ENCODE measurements at regions not wholly inside any gene's neighbourhood (a gene's known extent, or its start where the extent isn't known, plus 50 kb on each side); places are given as distances from the start of the nearest gene placed in this dataset.

DNA sequence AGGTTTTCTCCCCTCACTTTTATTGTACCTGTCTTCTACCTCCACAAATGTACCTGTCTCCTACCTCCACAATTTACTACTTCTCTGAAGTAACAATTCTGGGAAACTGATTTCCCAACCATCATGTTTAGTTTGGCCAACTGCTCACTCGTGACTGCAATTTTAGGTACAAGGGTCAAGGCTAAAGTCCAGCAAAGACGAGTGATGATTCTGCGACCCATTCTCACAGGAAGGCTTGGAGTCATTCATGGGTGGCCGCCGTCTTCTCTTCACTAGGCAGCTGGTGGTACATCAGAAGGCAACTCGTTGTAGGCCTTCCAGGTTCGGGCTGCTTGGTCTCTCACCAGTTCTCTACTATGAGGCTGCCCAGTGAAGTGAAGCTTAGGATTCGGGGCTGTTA, 483.8 kb upstream of the JARID2 start:
- TF ChIP-seq, protein P1, sequence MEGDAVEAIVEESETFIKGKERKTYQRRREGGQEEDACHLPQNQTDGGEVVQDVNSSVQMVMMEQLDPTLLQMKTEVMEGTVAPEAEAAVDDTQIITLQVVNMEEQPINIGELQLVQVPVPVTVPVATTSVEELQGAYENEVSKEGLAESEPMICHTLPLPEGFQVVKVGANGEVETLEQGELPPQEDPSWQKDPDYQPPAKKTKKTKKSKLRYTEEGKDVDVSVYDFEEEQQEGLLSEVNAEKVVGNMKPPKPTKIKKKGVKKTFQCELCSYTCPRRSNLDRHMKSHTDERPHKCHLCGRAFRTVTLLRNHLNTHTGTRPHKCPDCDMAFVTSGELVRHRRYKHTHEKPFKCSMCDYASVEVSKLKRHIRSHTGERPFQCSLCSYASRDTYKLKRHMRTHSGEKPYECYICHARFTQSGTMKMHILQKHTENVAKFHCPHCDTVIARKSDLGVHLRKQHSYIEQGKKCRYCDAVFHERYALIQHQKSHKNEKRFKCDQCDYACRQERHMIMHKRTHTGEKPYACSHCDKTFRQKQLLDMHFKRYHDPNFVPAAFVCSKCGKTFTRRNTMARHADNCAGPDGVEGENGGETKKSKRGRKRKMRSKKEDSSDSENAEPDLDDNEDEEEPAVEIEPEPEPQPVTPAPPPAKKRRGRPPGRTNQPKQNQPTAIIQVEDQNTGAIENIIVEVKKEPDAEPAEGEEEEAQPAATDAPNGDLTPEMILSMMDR (IDR thresholded peaks at IDR 0.05): no peak
- no peak for TF ChIP-seq POLR2AphosphoS5 (IDR thresholded peaks at IDR 0.05)
- no peak for TF ChIP-seq POLR2A (IDR thresholded peaks at IDR 0.05; ENCODE audit: low read depth)
- TF ChIP-seq EP300 (IDR thresholded peaks at IDR 0.05): no peak
